ENCODE measurements at regions not wholly inside any gene's neighbourhood (a gene's known extent, or its start where the extent isn't known, plus 50 kb on each side); places are given as distances from the start of the nearest gene placed in this dataset.

GRCh38 chr22:19645905-19646304, 68.4 kb upstream of the SEPTIN5 start:
- Histone ChIP-seq H2AK5ac (ENCODE audit: insufficient read length, low read length) (no peak overlapping the region), H3K27ac (ENCODE audit: insufficient read length, low read depth, low read length) (no peak overlapping the region), H4K91ac (ENCODE audit: insufficient read length, low read depth, low read length) (no peak overlapping the region), H4K5ac (ENCODE audit: insufficient read length, low read depth, low read length) (no peak overlapping the region), H3K4me1 (ENCODE audit: insufficient read depth, low read length) (no peaks in the 10 kb centered on the region), H4K8ac (replicated peaks; ENCODE audit: insufficient read length, low read depth, low read length) (no peak overlapping the region), H2BK20ac (ENCODE audit: low read depth, low read length, poor library complexity, severe bottlenecking) (no peak overlapping the region), H3K4me2 (ENCODE audit: insufficient read depth, insufficient read length, low read length) (no peak overlapping the region), H3K23ac (ENCODE audit: insufficient read length, low read depth, low read length) (no peak overlapping the region), H2BK5ac (ENCODE audit: insufficient read length, low read length) (no peak overlapping the region), H3K18ac (ENCODE audit: insufficient read length, low read depth, low read length) (no peak overlapping the region), H3K23me2 (ENCODE audit: insufficient read length, low read depth, low read length, poor library complexity, severe bottlenecking) (no peaks in the 10 kb centered on the region), H3K14ac (ENCODE audit: insufficient read depth, low read length) (no peak overlapping the region), H3K9ac (ENCODE audit: extremely low read depth, insufficient read length, low read length) (no peak overlapping the region), H3K79me2 (ENCODE audit: insufficient read depth, low read length) (no peaks in the 10 kb centered on the region), H2BK120ac (ENCODE audit: low read depth, low read length, poor library complexity, severe bottlenecking) (no peak overlapping the region), H3K27me3 (ENCODE audit: insufficient read depth, low read length) (no peaks in the 10 kb centered on the region; the same call in 1 of the 2 replicates), H3K9me3 (ENCODE audit: control insufficient read depth, low read depth, low read length) (peaks cover 15% of the 10 kb centered on the region), H4K20me1 (ENCODE audit: control insufficient read depth, insufficient read depth, insufficient read length) (no peaks in the 10 kb centered on the region), H2BK15ac (ENCODE audit: low read depth, low read length) (no peak overlapping the region), H2AFZ (ENCODE audit: low read length) (no peak overlapping the region), H3T11ph (ENCODE audit: low read length) (no peak overlapping the region), H2BK12ac (ENCODE audit: insufficient read length, low read depth, low read length) (no peak overlapping the region), H3K4ac (ENCODE audit: low read depth, low read length) (no peak overlapping the region), H3K79me1 (ENCODE audit: insufficient read depth, low read depth, low read length, poor library complexity, severe bottlenecking) (no peaks in the 10 kb centered on the region), H3K56ac (ENCODE audit: insufficient read length, low read depth, low read length) (no peak overlapping the region)
- no peak overlapping the region for H3K27ac Mint-ChIP-seq
- H3K4me3 Mint-ChIP-seq: no peak overlapping the region
- peaks cover 10% of the 10 kb centered on the region in 2 experiments for H3K4me1 Mint-ChIP-seq
- TF ChIP-seq, protein P1, sequence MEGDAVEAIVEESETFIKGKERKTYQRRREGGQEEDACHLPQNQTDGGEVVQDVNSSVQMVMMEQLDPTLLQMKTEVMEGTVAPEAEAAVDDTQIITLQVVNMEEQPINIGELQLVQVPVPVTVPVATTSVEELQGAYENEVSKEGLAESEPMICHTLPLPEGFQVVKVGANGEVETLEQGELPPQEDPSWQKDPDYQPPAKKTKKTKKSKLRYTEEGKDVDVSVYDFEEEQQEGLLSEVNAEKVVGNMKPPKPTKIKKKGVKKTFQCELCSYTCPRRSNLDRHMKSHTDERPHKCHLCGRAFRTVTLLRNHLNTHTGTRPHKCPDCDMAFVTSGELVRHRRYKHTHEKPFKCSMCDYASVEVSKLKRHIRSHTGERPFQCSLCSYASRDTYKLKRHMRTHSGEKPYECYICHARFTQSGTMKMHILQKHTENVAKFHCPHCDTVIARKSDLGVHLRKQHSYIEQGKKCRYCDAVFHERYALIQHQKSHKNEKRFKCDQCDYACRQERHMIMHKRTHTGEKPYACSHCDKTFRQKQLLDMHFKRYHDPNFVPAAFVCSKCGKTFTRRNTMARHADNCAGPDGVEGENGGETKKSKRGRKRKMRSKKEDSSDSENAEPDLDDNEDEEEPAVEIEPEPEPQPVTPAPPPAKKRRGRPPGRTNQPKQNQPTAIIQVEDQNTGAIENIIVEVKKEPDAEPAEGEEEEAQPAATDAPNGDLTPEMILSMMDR (conservative IDR thresholded peaks at IDR 0.05): no peak
- no CpG with 5 or more reads among the region's 7 CpGs for WGBS (ENCODE audit: extremely low coverage, insufficient read length, low lambda C conversion rate)
- H3K36me3 Mint-ChIP-seq (ENCODE audit: insufficient read depth in 1 of 3, low read depth in 3 of 3): peaks cover 6 to 24% (median 11%) of the 10 kb centered on the region in 3 experiments; a peak in 3 of 7 replicates
- peaks cover 31 to 37% of the 10 kb centered on the region in 2 experiments for H3K9me3 Mint-ChIP-seq
- no peak for DNase-seq
- peaks cover 12% of the 10 kb centered on the region for H3K27me3 Mint-ChIP-seq (ENCODE audit: low read depth)

Measured in H9 (cell line).